Ishikawa (cell line): ENCODE measurements at regions not wholly inside any gene's neighbourhood (a gene's known extent, or its start where the extent isn't known, plus 50 kb on each side); places are given as distances from the start of the nearest gene placed in this dataset.

Source experiments
- CEBPB ChIP-seq: IDR thresholded peaks from 2 replicates; pipeline ENCODE4 v1.6.1; 2012
- CREB1 ChIP-seq: IDR thresholded peaks from 2 replicates; pipeline ENCODE4 v1.6.1; 2012; ENCODE audit warnings: low read depth
- EGR1 ChIP-seq: IDR thresholded peaks from 2 replicates; pipeline ENCODE4 v1.6.1; 2012
- EP300 ChIP-seq: IDR thresholded peaks from 2 replicates; pipeline ENCODE4 v1.6.1; 2012; ENCODE audit warnings: borderline replicate concordance
- FOXM1 ChIP-seq: IDR thresholded peaks from 2 replicates; pipeline ENCODE4 v1.6.1; 2012; ENCODE audit warnings: low read depth, borderline replicate concordance
- MAX ChIP-seq: IDR thresholded peaks from 2 replicates; pipeline ENCODE4 v1.6.1; 2012
- NFIC ChIP-seq: IDR thresholded peaks from 2 replicates; pipeline ENCODE4 v1.6.1; 2012
- RAD21 ChIP-seq: IDR thresholded peaks from 2 replicates; pipeline ENCODE4 v1.6.1; 2012; ENCODE audit warnings: low read depth
- REST ChIP-seq: IDR thresholded peaks from 2 replicates; pipeline ENCODE4 v1.6.1; 2012; ENCODE audit warnings: low read depth, mild to moderate bottlenecking
- TAF1 ChIP-seq: IDR thresholded peaks from 2 replicates; pipeline ENCODE4 v1.6.1; 2012; ENCODE audit warnings: low read depth, mild to moderate bottlenecking
- USF1 ChIP-seq: IDR thresholded peaks from 2 replicates; pipeline ENCODE4 v1.6.1; 2012
- YY1 ChIP-seq: IDR thresholded peaks from 2 replicates; pipeline ENCODE4 v1.6.1; 2012; ENCODE audit warnings: low read depth

- no peak for TF ChIP-seq CREB1
- TF ChIP-seq MAX = no peak
- no peak for TF ChIP-seq YY1
- TF ChIP-seq CEBPB = no peak
- no peak for TF ChIP-seq EP300
- TF ChIP-seq REST = no peak
- no peak for TF ChIP-seq RAD21
- no peak for TF ChIP-seq NFIC
- TF ChIP-seq TAF1 = no peak
- no peak for TF ChIP-seq USF1
- TF ChIP-seq FOXM1 = no peak
- TF ChIP-seq EGR1 = no peak
Measured at GRCh38 chr6:126541806-126542491, 202.0 kb downstream of the CENPW start.
